HL-60 (cell line): ENCODE measurements at regions not wholly inside any gene's neighbourhood (a gene's known extent, or its start where the extent isn't known, plus 50 kb on each side); places are given as distances from the start of the nearest gene placed in this dataset.

Experiments
- CTCF ChIP-seq: IDR thresholded peaks from one replicate; pipeline ENCODE4 v1.5.1; 2011; ENCODE audit warnings: low read length, control low read depth, inconsistent platforms; ENCODE audit not compliant: insufficient read depth
- REST ChIP-seq: IDR thresholded peaks from 2 replicates; pipeline ENCODE4 v1.6.1; 2012; ENCODE audit warnings: low read depth; ENCODE audit not compliant: insufficient replicate concordance

- TF ChIP-seq CTCF (no peak), REST (no peak)
These were observed 188.2 kb upstream of the ZNF804A start for GRCh38 chr2:184410160-184410559.
